Hepatocyte (in vitro differentiated cells): ENCODE measurements at regions not wholly inside any gene's neighbourhood (a gene's known extent, or its start where the extent isn't known, plus 50 kb on each side); places are given as distances from the start of the nearest gene placed in this dataset.

Source experiments
- DNase-seq: peaks from one replicate; pipeline ENCODE4 v3.0.0-alpha.2; 2016; ENCODE audit warnings: low spot score
- H2AFZ ChIP-seq: fragments of 200-600 bp; sonication (generic); 2 replicates; pipeline ENCODE4 v1.6.0; 2016; ENCODE audit warnings: antibody characterized with exemption, mild to moderate bottlenecking
- H3K27ac ChIP-seq: fragments of 200-600 bp; sonication (generic); 2 replicates; pipeline ENCODE4 v1.5.1; 2016; ENCODE audit warnings: mild to moderate bottlenecking
- H3K27me3 ChIP-seq: fragments of 200-600 bp; sonication (generic); 2 replicates; pipeline ENCODE4 v1.6.1; 2016
- H3K36me3 ChIP-seq: fragments of 200-600 bp; sonication (generic); replicated peaks from 2 replicates; pipeline ENCODE4 v1.5.1; 2016; ENCODE audit warnings: low read depth; ENCODE audit not compliant: insufficient read depth
- H3K4me1 ChIP-seq: fragments of 200-600 bp; sonication (generic); 2 replicates; pipeline ENCODE4 v1.5.1; 2016; ENCODE audit warnings: mild to moderate bottlenecking, moderate library complexity; ENCODE audit not compliant: insufficient read depth
- H3K4me2 ChIP-seq: fragments of 200-600 bp; sonication (generic); 2 replicates; pipeline ENCODE4 v1.6.0; 2016
- H3K4me3 ChIP-seq: fragments of 200-600 bp; sonication (generic); 2 replicates; pipeline ENCODE4 v1.5.1; 2016; ENCODE audit warnings: mild to moderate bottlenecking
- H3K79me2 ChIP-seq: fragments of 200-600 bp; sonication (generic); 2 replicates; pipeline ENCODE4 v1.6.0; 2017; ENCODE audit warnings: mild to moderate bottlenecking
- H3K9me2 ChIP-seq: fragments of 200-600 bp; sonication (generic); replicated peaks from 2 replicates; pipeline ENCODE4 v1.6.0; 2017; ENCODE audit warnings: mild to moderate bottlenecking; ENCODE audit not compliant: insufficient read depth
- H3K9me3 ChIP-seq: fragments of 200-600 bp; sonication (generic); 2 replicates; pipeline ENCODE4 v1.5.1; 2016; ENCODE audit warnings: low read depth, mild to moderate bottlenecking
- H4K20me1 ChIP-seq: fragments of 200-600 bp; sonication (generic); 2 replicates; pipeline ENCODE4 v1.6.0; 2016; ENCODE audit warnings: mild to moderate bottlenecking; ENCODE audit not compliant: insufficient read depth, poor library complexity, severe bottlenecking
- CTCF ChIP-seq: fragments of 200-600 bp; sonication (generic); IDR thresholded peaks from 2 replicates; pipeline ENCODE4 v1.5.1; 2016; ENCODE audit warnings: antibody characterized with exemption, mild to moderate bottlenecking; ENCODE audit not compliant: poor library complexity
- EZH2 ChIP-seq: fragments of 200-600 bp; sonication (generic); IDR thresholded peaks from 2 replicates; pipeline ENCODE4 v1.6.1; 2016; ENCODE audit warnings: antibody characterized with exemption, mild to moderate bottlenecking, borderline replicate concordance
- EZH2phosphoT487 ChIP-seq: fragments of 200-600 bp; sonication (generic); IDR thresholded peaks from one replicate; pipeline ENCODE4 v1.6.1; 2018; ENCODE audit warnings: antibody characterized with exemption, mild to moderate bottlenecking, low read depth, moderate library complexity; ENCODE audit not compliant: unreplicated experiment, severe bottlenecking
- WGBS: methylation state at CpG from one replicate; pipeline ENCODE4 v1.1.6; 2016; ENCODE audit warnings: low lambda C conversion rate; ENCODE audit errors: missing lambda C conversion rate; 5-methylcytosine and 5-hydroxymethylcytosine counted together

GRCh38 chr2:156031121-156031520 is 301.4 kb downstream of the NR4A2 start:
- 78% methylated on average over 3 of the region's 3 CpGs for WGBS
- TF ChIP-seq EZH2phosphoT487 = no peak
- no peak for TF ChIP-seq EZH2
- TF ChIP-seq CTCF = no peak
- Histone ChIP-seq H2AFZ (no peak overlapping the region), H3K27me3 (no peaks in the 10 kb centered on the region), H3K79me2 (no peaks in the 10 kb centered on the region), H4K20me1 (no peaks in the 10 kb centered on the region), H3K4me2 (no peak overlapping the region), H3K9me3 (no peaks in the 10 kb centered on the region), H3K36me3 (no peaks in the 10 kb centered on the region), H3K27ac (no peak overlapping the region), H3K4me3 (no peak overlapping the region), H3K4me1 (no peaks in the 10 kb centered on the region), H3K9me2 (no peaks in the 10 kb centered on the region)
- DNase-seq = no peak

GRCh38 chr2:156023229-156023869 is 309.2 kb downstream of the NR4A2 start:
- WGBS = 100% methylated on average over 2 of the region's 2 CpGs

DNA sequence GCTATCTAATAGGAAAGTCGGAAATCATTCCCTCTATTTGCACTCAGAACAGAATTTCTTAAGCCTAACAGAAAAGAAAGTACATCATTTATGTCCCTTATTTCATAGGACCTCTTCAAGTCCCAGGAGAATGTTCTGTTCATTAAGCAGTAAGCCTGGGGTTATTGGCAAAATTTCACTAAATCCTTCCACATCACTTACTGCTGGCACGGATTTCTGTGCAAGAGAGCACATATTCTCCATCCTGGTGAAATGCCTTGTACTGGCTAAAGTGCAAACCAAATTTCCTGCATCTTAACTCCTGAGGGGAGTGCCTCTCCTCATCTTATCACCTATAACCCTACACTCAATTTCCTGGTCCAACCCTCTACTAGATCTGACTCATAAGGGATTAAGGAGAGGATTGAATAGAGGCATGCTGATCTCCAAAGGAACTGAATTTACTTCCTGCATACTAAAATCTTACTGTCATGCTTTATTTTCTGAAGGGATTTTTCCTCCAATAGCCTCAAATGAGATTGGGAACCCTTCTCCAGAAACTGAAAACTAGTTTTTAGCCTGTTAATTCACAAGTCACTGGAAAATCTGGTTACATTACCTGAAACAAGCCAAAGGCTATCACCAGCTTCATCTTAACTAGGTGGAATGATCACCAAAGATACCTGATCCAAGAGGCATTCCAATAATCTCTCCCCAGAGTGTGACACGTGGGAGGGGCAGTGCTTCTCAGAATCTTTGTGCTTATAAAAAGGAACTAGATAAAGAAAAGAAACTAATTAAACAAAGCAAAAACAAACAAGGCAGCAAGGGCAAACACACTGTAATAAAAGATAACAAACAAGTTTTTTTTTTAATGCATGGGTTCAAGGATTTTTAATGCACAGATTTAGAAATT is 311.1 kb downstream of the NR4A2 start:
- no peak overlapping the region for H3K4me3 ChIP-seq
- H3K27ac ChIP-seq = peak overlapping the region; percentile 45
- no peaks in the 10 kb centered on the region for H3K9me2 ChIP-seq
- H4K20me1 ChIP-seq = no peaks in the 10 kb centered on the region
- no peaks in the 10 kb centered on the region for H3K4me1 ChIP-seq
- no peak overlapping the region for H2AFZ ChIP-seq
- H3K4me2 ChIP-seq = no peak overlapping the region
- no peaks in the 10 kb centered on the region for H3K79me2 ChIP-seq
- no peak for TF ChIP-seq EZH2
- no peak for TF ChIP-seq EZH2phosphoT487
- TF ChIP-seq CTCF = no peak
- no peak for DNase-seq
- H3K9me3 ChIP-seq = no peaks in the 10 kb centered on the region
- H3K36me3 ChIP-seq = no peaks in the 10 kb centered on the region
- 48% methylated on average over 3 of the region's 3 CpGs for WGBS
- H3K27me3 ChIP-seq = no peaks in the 10 kb centered on the region

More at GRCh38 chr2:156023229-156023869, 309.2 kb downstream of the NR4A2 start:
- TF ChIP-seq EZH2phosphoT487 = no peak
- no peak for TF ChIP-seq CTCF
- TF ChIP-seq EZH2 = no peak
- H3K36me3 ChIP-seq = no peaks in the 10 kb centered on the region
- H4K20me1 ChIP-seq = no peaks in the 10 kb centered on the region
- H3K27ac ChIP-seq = no peak overlapping the region
- no peak overlapping the region for H3K4me2 ChIP-seq
- H2AFZ ChIP-seq = no peak overlapping the region
- DNase-seq = no peak
- H3K9me3 ChIP-seq = no peaks in the 10 kb centered on the region
- H3K27me3 ChIP-seq = no peaks in the 10 kb centered on the region
- H3K9me2 ChIP-seq = no peaks in the 10 kb centered on the region
- no peak overlapping the region for H3K4me3 ChIP-seq
- no peaks in the 10 kb centered on the region for H3K79me2 ChIP-seq
- H3K4me1 ChIP-seq = no peaks in the 10 kb centered on the region
